Esophagus muscularis mucosa (tissue), 2 donors: ENCODE measurements at regions not wholly inside any gene's neighbourhood (a gene's known extent, or its start where the extent isn't known, plus 50 kb on each side); places are given as distances from the start of the nearest gene placed in this dataset.

Experiments
- POLR2A ChIP-seq: fragments of 450-650 bp; IDR thresholded peaks from one replicate; pipeline ENCODE4 v1.6.1; 2017; ENCODE audit warnings: antibody characterized with exemption, moderate library complexity, mild to moderate bottlenecking, low read depth
- POLR2AphosphoS5 ChIP-seq, 2 donors: sonication (generic); formaldehyde crosslinking; IDR thresholded peaks; one replicate each; pipeline ENCODE4 v1.6.1; 2017; ENCODE audit warnings: antibody characterized with exemption in 2 of 2

GRCh38 chr2:187749804-187750431 lies 195.7 kb upstream of the TFPI start:
- TF ChIP-seq POLR2A (no peak), POLR2AphosphoS5 (IDR thresholded peaks at IDR 0.05) (no peak)
